Neural cell (in vitro differentiated cells): ENCODE measurements at regions not wholly inside any gene's neighbourhood (a gene's known extent, or its start where the extent isn't known, plus 50 kb on each side); places are given as distances from the start of the nearest gene placed in this dataset.

ENCODE experiments used
- H2AFZ ChIP-seq: fragments of 200-600, 300-800 bp; sonication (generic), shearing (Covaris generic); 2 replicates; pipeline ENCODE4 v1.6.0; 2014; ENCODE audit warnings: low read depth, mild to moderate bottlenecking, antibody characterized with exemption, low read length, moderate library complexity
- H3F3A ChIP-seq: fragments of 200-600 bp; shearing (Covaris generic); 2 replicates; pipeline ENCODE4 v1.6.1; 2016; ENCODE audit warnings: mild to moderate bottlenecking, moderate library complexity, mixed read lengths, antibody characterized with exemption, low read length; ENCODE audit not compliant: insufficient read depth, poor library complexity, severe bottlenecking
- H3K27ac ChIP-seq: fragments of 200-600, 300-800 bp; sonication (generic), shearing (Covaris generic); 2 replicates; pipeline ENCODE4 v1.5.1; 2014; ENCODE audit warnings: mild to moderate bottlenecking, low read length, moderate library complexity
- H3K27me3 ChIP-seq: fragments of 300-800, 200-600 bp; sonication (generic), shearing (Covaris generic); 2 replicates; pipeline ENCODE4 v1.6.0; 2014; ENCODE audit warnings: mild to moderate bottlenecking, low read depth, low read length, moderate library complexity; ENCODE audit not compliant: insufficient read depth
- H3K36me3 ChIP-seq: fragments of 300-800, 200-600 bp; sonication (generic), shearing (Covaris generic); 2 replicates; pipeline ENCODE4 v1.5.1; 2014; ENCODE audit warnings: mild to moderate bottlenecking, antibody characterized with exemption, low read length, moderate library complexity; ENCODE audit not compliant: insufficient read depth
- H3K4me2 ChIP-seq: fragments of 300-800, 200-600 bp; sonication (generic), shearing (Covaris generic); 2 replicates; pipeline ENCODE4 v1.6.0; 2014; ENCODE audit warnings: mild to moderate bottlenecking, low read length
- H3K4me3 ChIP-seq: fragments of 300-800, 200-600 bp; sonication (generic), shearing (Covaris generic); 2 replicates; pipeline ENCODE4 v1.5.1; 2014; ENCODE audit warnings: mild to moderate bottlenecking, low read length, moderate library complexity
- H3K79me2 ChIP-seq: fragments of 200-600 bp; shearing (Covaris generic); replicated peaks from 2 replicates; pipeline ENCODE4 v1.6.0; 2014; ENCODE audit warnings: mild to moderate bottlenecking, low read length, moderate library complexity; ENCODE audit not compliant: insufficient read depth
- H3K9ac ChIP-seq: fragments of 300-800, 200-600 bp; sonication (generic), shearing (Covaris generic); 2 replicates; pipeline ENCODE4 v1.6.1; 2016; ENCODE audit warnings: mild to moderate bottlenecking, low read length, mixed read lengths
- H3K9me2 ChIP-seq: fragments of 200-600 bp; shearing (Covaris generic); 2 replicates; pipeline ENCODE4 v1.6.1; 2016; ENCODE audit warnings: mild to moderate bottlenecking, low read length, mixed read lengths; ENCODE audit not compliant: insufficient read depth
- H3K9me3 ChIP-seq: fragments of 200-600, 300-800 bp; sonication (generic), shearing (Covaris generic); 2 replicates; pipeline ENCODE4 v1.6.1; 2016; ENCODE audit warnings: mild to moderate bottlenecking, mixed run types, low read length, moderate library complexity, mixed read lengths
- H4K20me1 ChIP-seq: fragments of 200-600 bp; shearing (Covaris generic); 2 replicates; pipeline ENCODE4 v1.6.1; 2016; ENCODE audit warnings: mild to moderate bottlenecking, mixed run types; ENCODE audit not compliant: insufficient read depth
- CTCF ChIP-seq: fragments of 450-650 bp; IDR thresholded peaks from 2 replicates; pipeline ENCODE4 v1.5.1; 2014; ENCODE audit warnings: antibody characterized with exemption, mild to moderate bottlenecking, moderate library complexity; ENCODE audit not compliant: poor library complexity, severe bottlenecking
- EP300 ChIP-seq: fragments of 450-650 bp; conservative IDR thresholded peaks from 2 replicates; pipeline ENCODE4 v1.6.1; 2014; ENCODE audit warnings: antibody characterized with exemption, mild to moderate bottlenecking, moderate library complexity; ENCODE audit not compliant: poor library complexity, severe bottlenecking
- EZH2 ChIP-seq: fragments of 200-600, 300-800 bp; shearing (Covaris generic), sonication (generic); IDR thresholded peaks from 2 replicates; pipeline ENCODE4 v1.6.1; 2014; ENCODE audit warnings: antibody characterized with exemption, low read length, borderline replicate concordance, mild to moderate bottlenecking; ENCODE audit not compliant: insufficient read depth, poor library complexity, severe bottlenecking
- MXI1 ChIP-seq: fragments of 450-650 bp; conservative IDR thresholded peaks from 2 replicates; pipeline ENCODE4 v1.6.1; 2014; ENCODE audit warnings: antibody characterized with exemption, mild to moderate bottlenecking; ENCODE audit not compliant: poor library complexity, severe bottlenecking
- POLR2AphosphoS5 ChIP-seq: IDR thresholded peaks from 2 replicates; pipeline ENCODE4 v1.6.1; 2012
- RAD21 ChIP-seq: fragments of 450-650 bp; conservative IDR thresholded peaks from 2 replicates; pipeline ENCODE4 v1.6.1; 2014; ENCODE audit warnings: antibody characterized with exemption, mild to moderate bottlenecking, moderate library complexity
- REST ChIP-seq: IDR thresholded peaks from 2 replicates; pipeline ENCODE4 v1.6.1; 2012; ENCODE audit warnings: borderline replicate concordance
- SMC3 ChIP-seq: fragments of 450-650 bp; conservative IDR thresholded peaks from 2 replicates; pipeline ENCODE4 v1.6.1; 2014; ENCODE audit warnings: antibody characterized with exemption, mild to moderate bottlenecking, moderate library complexity; ENCODE audit not compliant: poor library complexity
- TAF1 ChIP-seq: IDR thresholded peaks from 2 replicates; pipeline ENCODE4 v1.6.1; 2012; ENCODE audit warnings: low read depth

- Histone ChIP-seq H4K20me1 (no peaks in the 10 kb centered on the region), H3K27ac (no peak overlapping the region), H3K9me2 (no peaks in the 10 kb centered on the region), H3K79me2 (no peaks in the 10 kb centered on the region), H3K36me3 (no peaks in the 10 kb centered on the region), H3K9me3 (no peaks in the 10 kb centered on the region), H3K4me3 (no peak overlapping the region), H3K4me2 (no peak overlapping the region), H3K27me3 (no peaks in the 10 kb centered on the region), H3F3A (no peaks in the 10 kb centered on the region), H3K9ac (no peak overlapping the region), H2AFZ (no peak overlapping the region)
- TF ChIP-seq EZH2 (no peak), REST (no peak), POLR2AphosphoS5 (no peak), RAD21 (no peak), CTCF (no peak), MXI1 (no peak), SMC3 (no peak), TAF1 (no peak), EP300 (no peak)
Measured at GRCh38 chr7:109246330-109247077, 676.8 kb downstream of the DNAJB9 start.

GRCh38 chr7:109256762-109257560, 687.3 kb downstream of the DNAJB9 start:
- Histone ChIP-seq H4K20me1 (no peaks in the 10 kb centered on the region), H3K4me3 (no peak overlapping the region), H3K27ac (no peak overlapping the region), H3K9me2 (no peaks in the 10 kb centered on the region), H3F3A (no peaks in the 10 kb centered on the region), H3K36me3 (no peaks in the 10 kb centered on the region), H3K4me2 (no peak overlapping the region), H2AFZ (no peak overlapping the region), H3K9ac (no peak overlapping the region), H3K9me3 (no peaks in the 10 kb centered on the region), H3K27me3 (no peaks in the 10 kb centered on the region), H3K79me2 (no peaks in the 10 kb centered on the region)
- no peak for TF ChIP-seq POLR2AphosphoS5
- no peak for TF ChIP-seq EZH2
- TF ChIP-seq MXI1 = no peak
- no peak for TF ChIP-seq SMC3
- no peak for TF ChIP-seq TAF1
- no peak for TF ChIP-seq REST
- TF ChIP-seq RAD21 = no peak
- TF ChIP-seq CTCF = no peak
- no peak for TF ChIP-seq EP300
